ENCODE measurements at regions not wholly inside any gene's neighbourhood (a gene's known extent, or its start where the extent isn't known, plus 50 kb on each side); places are given as distances from the start of the nearest gene placed in this dataset.

- intact Hi-C loops (cut with micrococcal nuclease; ENCODE audit: unreplicated experiment): no loop called here
- no TSS peak for BruUV-seq (replicated peaks)
Observed at GRCh38 chr2:225764346-225764745, 364.8 kb downstream of the NYAP2 start.

More at GRCh38 chr2:225764346-225764745, 364.8 kb downstream of the NYAP2 start:
- in situ Hi-C loops (cut with HindIII; ENCODE audit: extremely low pct_ligation_motif_present, low pct_unique_long_range_greater_than_20kb): no loop called here
- no peak overlapping the region for H2AFZ ChIP-seq (ENCODE audit: low read length)
- no peak overlapping the region for H3K9ac ChIP-seq (ENCODE audit: insufficient read depth, low read depth, low read length)
- H3K27me3 ChIP-seq (ENCODE audit: control insufficient read depth in 1 of 2, insufficient read depth in 2 of 2, low read length in 2 of 2): no peaks in the 10 kb centered on the region
- no peaks in the 10 kb centered on the region for H3K4me1 ChIP-seq (ENCODE audit: insufficient read depth, low read length)
- DNase-seq (ENCODE audit: low spot score): no peak
- H3K27ac ChIP-seq (ENCODE audit: extremely low read length, insufficient read depth, low read length): no peak overlapping the region
- FAIRE-seq: no peak
- no peaks in the 10 kb centered on the region for H4K20me1 ChIP-seq (ENCODE audit: insufficient read depth, low read length)
- CTCF ChIA-PET (ENCODE audit: low intra/inter-chr PET ratio, low total read pairs): no interaction called here
- H3K4me2 ChIP-seq (ENCODE audit: low read depth, low read length): no peak overlapping the region
- H3K9me3 ChIP-seq (ENCODE audit: low read length): no peaks in the 10 kb centered on the region
- no peak overlapping the region for H3K4me3 ChIP-seq (replicated peaks in 1 of 3; ENCODE audit: insufficient read depth in 1 of 3, low read depth in 2 of 3, low read length in 3 of 3)
- H3K79me2 ChIP-seq (ENCODE audit: insufficient read depth, low read length): no peaks in the 10 kb centered on the region
- 51% methylated on average over 5 of the region's 5 CpGs for WGBS (ENCODE audit: low lambda C conversion rate)
- TF ChIP-seq SATB2 (CRISPR knock-in tag; IDR thresholded peaks at IDR 0.05) (no peak), NR3C1 (CRISPR knock-in tag; IDR thresholded peaks at IDR 0.05) (no peak), ZNF142 (CRISPR knock-in tag; IDR thresholded peaks at IDR 0.05) (no peak), ZNF580 (CRISPR knock-in tag; IDR thresholded peaks at IDR 0.05; ENCODE audit: borderline replicate concordance, low read depth) (no peak), ZNF180 (CRISPR knock-in tag; IDR thresholded peaks at IDR 0.05; ENCODE audit: borderline replicate concordance, low read depth) (no peak), THAP8 (CRISPR knock-in tag; IDR thresholded peaks at IDR 0.05; ENCODE audit: borderline replicate concordance) (no peak), HES4 (CRISPR knock-in tag; IDR thresholded peaks at IDR 0.05; ENCODE audit: borderline replicate concordance) (no peak), PHF21A (CRISPR knock-in tag; IDR thresholded peaks at IDR 0.05) (no peak)
- ATAC-seq: no peak
- H3K36me3 ChIP-seq (replicated peaks in 1 of 2; ENCODE audit: control insufficient read depth in 1 of 2, insufficient read depth in 2 of 2, low read length in 2 of 2): no peaks in the 10 kb centered on the region
- POLR2A ChIA-PET: no interaction called here
